IMR-90 (cell line): ENCODE measurements at regions not wholly inside any gene's neighbourhood (a gene's known extent, or its start where the extent isn't known, plus 50 kb on each side); places are given as distances from the start of the nearest gene placed in this dataset.

Source experiments
- ATAC-seq: fragments of 200-7000 bp; cut with Tn5 transposase; 2 replicates; pipeline ENCODE4 v1.9.1; 2020; ENCODE audit warnings: low read depth, mild to moderate bottlenecking, moderate library complexity
- BruUV-seq: library from RNA; stranded (reverse); fragments of 400-500 nt; replicated peaks from 2 replicates; lab custom pipeline; 2021; lab: Mats Ljungman, UMichigan
- CTCF ChIA-PET: fragments of 300-600 bp; formaldehyde crosslinking; extraction: SDS; loops from one replicate; lab custom pipeline; 2021; ENCODE audit warnings: antibody characterized with exemption; lab: Yijun Ruan, JAX
- POLR2A ChIA-PET: fragments of 300-600 bp; sonication (Branson Sonifier 250); formaldehyde crosslinking; loops from one replicate; lab custom pipeline; 2022; ENCODE audit warnings: antibody characterized with exemption; ENCODE audit not compliant: unreplicated experiment; lab: Charles Lee
- DNase-seq: peaks from one replicate; pipeline ENCODE4 v3.0.0; 2013
- H2AFZ ChIP-seq: replicated peaks from 2 replicates; pipeline ENCODE3; 2013; ENCODE audit warnings: low read length, mild to moderate bottlenecking; ENCODE audit not compliant: poor library complexity
- H2AK5ac ChIP-seq: 2 replicates; pipeline ENCODE4 v1.6.1; 2013; ENCODE audit warnings: low read depth, low read length, inconsistent platforms
- H2AK9ac ChIP-seq: replicated peaks from 2 replicates; pipeline ENCODE3; 2013; ENCODE audit warnings: mild to moderate bottlenecking, low read depth, low read length, moderate library complexity; ENCODE audit not compliant: poor library complexity
- H2BK120ac ChIP-seq: 2 replicates; pipeline ENCODE4 v1.6.1; 2013; ENCODE audit warnings: low read depth, low read length, inconsistent platforms
- H2BK15ac ChIP-seq: 3 replicates; pipeline ENCODE4 v1.6.1; 2013; ENCODE audit warnings: low read depth, low read length, inconsistent platforms
- H2BK20ac ChIP-seq: 2 replicates; pipeline ENCODE4 v1.6.1; 2013; ENCODE audit warnings: low read depth, mild to moderate bottlenecking, inconsistent platforms, low read length, moderate library complexity
- H2BK5ac ChIP-seq: 2 replicates; pipeline ENCODE4 v1.6.1; 2013; ENCODE audit warnings: mild to moderate bottlenecking, low read depth, low read length, inconsistent platforms; ENCODE audit not compliant: poor library complexity, severe bottlenecking
- H3K14ac ChIP-seq: replicated peaks from 2 replicates; pipeline ENCODE4 v1.6.1; 2013; ENCODE audit warnings: low read depth, low read length, inconsistent platforms
- H3K18ac ChIP-seq: 2 replicates; pipeline ENCODE4 v1.6.1; 2013; ENCODE audit warnings: low read depth, low read length, control low read depth
- H3K23ac ChIP-seq: 2 replicates; pipeline ENCODE4 v1.6.1; 2013; ENCODE audit warnings: low read depth, low read length, inconsistent platforms
- H3K27ac ChIP-seq: 2 replicates; pipeline ENCODE4 v1.5.1; 2013; ENCODE audit warnings: mild to moderate bottlenecking, control low read depth, low read length; ENCODE audit not compliant: insufficient read depth
- H3K27me3 ChIP-seq: 2 replicates; pipeline ENCODE4 v1.6.1; 2013; ENCODE audit warnings: low read length; ENCODE audit not compliant: control insufficient read depth, insufficient read depth
- H3K36me3 ChIP-seq: 2 replicates; pipeline ENCODE4 v1.6.1; 2013; ENCODE audit warnings: low read length, mixed read lengths; ENCODE audit not compliant: control insufficient read depth, insufficient read depth
- H3K4ac ChIP-seq: 2 replicates; pipeline ENCODE4 v1.6.1; 2013; ENCODE audit warnings: low read depth, low read length, inconsistent platforms
- H3K4me1 ChIP-seq: 2 replicates; pipeline ENCODE4 v1.6.1; 2013; ENCODE audit warnings: low read length, mixed read lengths; ENCODE audit not compliant: control insufficient read depth, insufficient read depth
- H3K4me2 ChIP-seq: 2 replicates; pipeline ENCODE4 v1.6.1; 2013; ENCODE audit warnings: low read depth, mild to moderate bottlenecking, control low read depth, low read length, moderate library complexity
- H3K4me3 ChIP-seq: 2 replicates; pipeline ENCODE4 v1.5.1; 2013; ENCODE audit warnings: low read depth, mild to moderate bottlenecking, control low read depth, low read length, moderate library complexity; ENCODE audit not compliant: insufficient read depth
- H3K56ac ChIP-seq: 2 replicates; pipeline ENCODE4 v1.6.1; 2013; ENCODE audit warnings: low read length, inconsistent platforms; ENCODE audit not compliant: insufficient read depth; ENCODE audit errors: extremely low read depth
- H3K79me1 ChIP-seq, 2 experiments: 2 replicates each; pipeline ENCODE4 v1.6.1; 2013; ENCODE audit warnings: low read length in 2 of 2, inconsistent platforms in 1 of 2, low read depth in 1 of 2
- H3K9ac ChIP-seq: 2 replicates; pipeline ENCODE4 v1.6.1; 2013; ENCODE audit warnings: low read depth, low read length, control low read depth
- H3K9me1 ChIP-seq: 2 replicates; pipeline ENCODE4 v1.6.1; 2013; ENCODE audit warnings: low read length, inconsistent platforms; ENCODE audit not compliant: insufficient read depth
- H3K9me3 ChIP-seq: 2 replicates; pipeline ENCODE4 v1.6.1; 2013; ENCODE audit warnings: low read length; ENCODE audit not compliant: control insufficient read depth, insufficient read depth
- H4K20me1 ChIP-seq: 2 replicates; pipeline ENCODE4 v1.6.1; 2013; ENCODE audit warnings: low read length, inconsistent platforms; ENCODE audit not compliant: insufficient read depth
- H4K5ac ChIP-seq: 2 replicates; pipeline ENCODE4 v1.6.1; 2013; ENCODE audit warnings: mild to moderate bottlenecking, low read depth, low read length, control low read depth
- H4K8ac ChIP-seq, 2 experiments: 2 replicates each; pipeline ENCODE4 v1.6.1; 2013; ENCODE audit warnings: low read depth in 2 of 2, low read length in 2 of 2, control low read depth in 1 of 2, inconsistent platforms in 1 of 2
- H4K91ac ChIP-seq: 2 replicates; pipeline ENCODE4 v1.6.1; 2013; ENCODE audit warnings: low read depth, low read length, inconsistent platforms; ENCODE audit not compliant: insufficient read depth
- BHLHE40 ChIP-seq: fragments of 150-350 bp; IDR thresholded peaks from 2 replicates; pipeline ENCODE4 v1.6.1; 2016; ENCODE audit warnings: mild to moderate bottlenecking, low read depth, low read length
- CEBPB ChIP-seq: IDR thresholded peaks from 2 replicates; pipeline ENCODE4 v1.6.1; 2012; ENCODE audit warnings: low read depth, low read length, improper control_type of control experiment
- CHD1 ChIP-seq: IDR thresholded peaks from 2 replicates; pipeline ENCODE4 v1.6.1; 2012; ENCODE audit warnings: low read depth, low read length, improper control_type of control experiment
- CTCF ChIP-seq: conservative IDR thresholded peaks from 2 replicates; pipeline ENCODE4 v1.5.1; 2012; ENCODE audit warnings: mild to moderate bottlenecking, low read depth, low read length, improper control_type of control experiment
- ELK1 ChIP-seq: fragments of 150-350 bp; IDR thresholded peaks from 2 replicates; pipeline ENCODE4 v1.6.1; 2016; ENCODE audit warnings: low read depth, mild to moderate bottlenecking, low read length, moderate library complexity, borderline replicate concordance
- FOS ChIP-seq: fragments of 150-350 bp; IDR thresholded peaks from 2 replicates; pipeline ENCODE4 v1.6.1; 2016; ENCODE audit warnings: low read depth, low read length
- MAFK ChIP-seq: IDR thresholded peaks from 2 replicates; pipeline ENCODE4 v1.6.1; 2012; ENCODE audit warnings: low read depth, low read length, improper control_type of control experiment
- MAZ ChIP-seq: IDR thresholded peaks from 2 replicates; pipeline ENCODE4 v1.6.1; 2012; ENCODE audit warnings: low read depth, mild to moderate bottlenecking, low read length, improper control_type of control experiment, moderate library complexity, borderline replicate concordance
- MXI1 ChIP-seq: IDR thresholded peaks from 2 replicates; pipeline ENCODE4 v1.6.1; 2012; ENCODE audit warnings: low read depth, mild to moderate bottlenecking, low read length, moderate library complexity, borderline replicate concordance
- POLR2A ChIP-seq: IDR thresholded peaks from 2 replicates; pipeline ENCODE4 v1.6.1; 2012; ENCODE audit warnings: mild to moderate bottlenecking, low read depth, low read length
- RAD21 ChIP-seq: IDR thresholded peaks from 2 replicates; pipeline ENCODE4 v1.6.1; 2012; ENCODE audit warnings: low read length, improper control_type of control experiment
- RFX5 ChIP-seq: IDR thresholded peaks from 2 replicates; pipeline ENCODE4 v1.8.0; 2012; ENCODE audit warnings: low read depth, mild to moderate bottlenecking, low read length, moderate library complexity
- SMC3 ChIP-seq: fragments of 150-350 bp; IDR thresholded peaks from 2 replicates; pipeline ENCODE4 v1.6.1; 2016; ENCODE audit warnings: low read depth, mild to moderate bottlenecking, antibody characterized with exemption, low read length, moderate library complexity
- USF2 ChIP-seq: fragments of 150-350 bp; IDR thresholded peaks from 2 replicates; pipeline ENCODE4 v1.6.1; 2017; ENCODE audit warnings: mild to moderate bottlenecking, antibody characterized with exemption, low read length, low read depth
- dilution Hi-C: fragments of 300-500 bp; cut with HindIII; formaldehyde crosslinking; loops from one replicate; pipeline ENCODE4 v1.14.3; 2018; ENCODE audit warnings: low sequenced_read_pairs; ENCODE audit not compliant: unreplicated experiment
- in situ Hi-C: fragments of 300-500 bp; cut with MboI; formaldehyde crosslinking; loops from 3 replicates; pipeline ENCODE4 v1.14.3; 2019; ENCODE audit warnings: low sequenced_read_pairs, inconsistent platforms, mixed read lengths
- intact Hi-C: fragments of 100-400 bp; cut with micrococcal nuclease; formaldehyde crosslinking; loops from 2 replicates; pipeline ENCODE4 v1.10.0; 2022

- Histone ChIP-seq H2BK20ac (no peak overlapping the region), H3K9me3 (no peaks in the 10 kb centered on the region), H4K5ac (no peak overlapping the region), H2AK5ac (no peak overlapping the region), H2BK120ac (no peak overlapping the region), H2AK9ac (no peak overlapping the region), H3K56ac (no peak overlapping the region), H4K20me1 (no peaks in the 10 kb centered on the region), H3K27me3 (no peaks in the 10 kb centered on the region), H3K27ac (no peak overlapping the region), H2BK5ac (no peak overlapping the region), H3K4me1 (no peaks in the 10 kb centered on the region), H3K18ac (no peak overlapping the region), H2AFZ (no peak overlapping the region), H3K9ac (no peak overlapping the region), H3K14ac (no peak overlapping the region), H3K36me3 (no peaks in the 10 kb centered on the region), H3K4me3 (no peak overlapping the region), H3K4ac (no peak overlapping the region), H2BK15ac (no peak overlapping the region), H3K4me2 (no peak overlapping the region), H3K23ac (no peak overlapping the region), H4K91ac (no peak overlapping the region), H4K8ac (no peak overlapping the region), H3K79me1 (no peaks in the 10 kb centered on the region), H3K9me1 (no peaks in the 10 kb centered on the region)
- intact Hi-C loops (no loop called here), in situ Hi-C loops (no loop called here), dilution Hi-C loops (no loop called here)
- no TSS peak for BruUV-seq
- DNase-seq (no peak), ATAC-seq (no peak)
- TF ChIP-seq CTCF (no peak), MAFK (no peak), BHLHE40 (no peak), SMC3 (no peak), USF2 (no peak), ELK1 (no peak), RAD21 (no peak), FOS (no peak), CHD1 (no peak), MXI1 (no peak), RFX5 (no peak), CEBPB (no peak), MAZ (no peak), POLR2A (no peak)
- CTCF ChIA-PET: no interaction called here
- POLR2A ChIA-PET: no interaction called here
Observed at GRCh38 chr9:103949096-103949495, 145.0 kb upstream of the SMC2 start.
